Dendritic cell treated with granulocyte-macrophage colony-stimulating factor and Interleukin-4, amounts not matched to agents 40 ng/mL and 50 ng/mL, for 4 days (primary cell): ENCODE measurements at regions not wholly inside any gene's neighbourhood (a gene's known extent, or its start where the extent isn't known, plus 50 kb on each side); places are given as distances from the start of the nearest gene placed in this dataset.

Experiments used
- H3K27ac Mint-ChIP-seq: one replicate; pipeline ENCODE4 v1.8.0; 2022; ENCODE audit warnings: mild to moderate bottlenecking, mixed read lengths
- H3K27me3 Mint-ChIP-seq: one replicate; pipeline ENCODE4 v1.8.0; 2022; ENCODE audit warnings: mild to moderate bottlenecking, mixed read lengths
- H3K36me3 Mint-ChIP-seq: one replicate; pipeline ENCODE4 v1.8.0; 2022; ENCODE audit warnings: low read depth, mixed read lengths
- H3K4me1 Mint-ChIP-seq: one replicate; pipeline ENCODE4 v1.8.0; 2022; ENCODE audit warnings: low read depth, mixed read lengths
- H3K4me3 Mint-ChIP-seq: one replicate; pipeline ENCODE4 v1.8.0; 2022; ENCODE audit warnings: mild to moderate bottlenecking, moderate library complexity, mixed read lengths
- H3K9me3 Mint-ChIP-seq: one replicate; pipeline ENCODE4 v1.8.0; 2022; ENCODE audit warnings: mixed read lengths
- intact Hi-C: fragments of 100-400 bp; cut with micrococcal nuclease; formaldehyde crosslinking; loops from one replicate; pipeline ENCODE4 v1.15.0; 2022

DNA sequence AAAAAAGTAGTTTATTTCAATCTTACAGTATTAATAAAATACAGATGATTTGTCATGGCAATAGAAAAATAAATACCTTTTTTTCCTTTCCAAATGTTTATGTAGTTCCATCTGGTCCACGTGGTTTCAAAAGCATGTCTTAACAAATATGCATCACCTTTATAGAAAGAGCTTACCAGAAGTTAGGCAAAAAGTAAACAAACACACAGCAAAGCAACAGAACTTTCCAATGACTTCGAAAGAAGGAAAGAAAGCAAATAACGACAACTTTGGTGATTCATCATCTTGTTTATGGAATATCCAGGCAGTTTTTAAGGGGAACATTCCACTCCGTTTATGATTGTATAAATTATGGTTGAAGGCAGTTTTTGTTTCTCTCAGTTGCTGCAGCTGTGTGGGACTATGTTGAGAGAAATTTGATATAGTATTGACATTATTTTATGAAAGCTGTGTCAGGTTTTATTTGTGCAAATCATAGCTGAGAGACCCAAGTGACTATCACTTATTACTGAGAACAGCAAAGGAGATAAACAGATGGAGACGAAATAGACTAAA lies 203.1 kb downstream of the CDC14C start:
- no peaks in the 10 kb centered on the region for H3K27me3 Mint-ChIP-seq
- no peak overlapping the region for H3K27ac Mint-ChIP-seq
- no peaks in the 10 kb centered on the region for H3K9me3 Mint-ChIP-seq
- intact Hi-C loops, result no loop called here
- H3K4me1 Mint-ChIP-seq, result no peaks in the 10 kb centered on the region
- no peak overlapping the region for H3K4me3 Mint-ChIP-seq
- no peaks in the 10 kb centered on the region for H3K36me3 Mint-ChIP-seq

DNA sequence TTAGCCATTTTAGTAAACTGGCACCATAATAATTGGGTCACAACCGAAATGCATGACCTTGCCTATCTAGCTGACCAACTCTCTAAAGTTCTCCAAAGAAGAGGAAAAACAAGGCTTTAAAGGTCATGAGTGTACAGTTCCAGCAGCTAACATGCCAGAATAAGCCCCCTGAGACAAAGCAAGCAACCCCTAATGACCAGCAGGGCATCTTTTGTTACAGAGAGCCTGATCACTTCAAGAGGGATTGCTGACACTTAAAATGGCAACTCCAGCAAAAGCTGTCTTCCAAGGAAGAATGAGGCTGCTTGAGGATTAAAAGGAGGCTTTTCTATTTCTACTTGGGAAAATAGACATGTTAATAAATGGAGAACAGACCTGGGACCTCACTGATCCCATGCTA lies 213.6 kb downstream of the CDC14C start:
- Mint-ChIP-seq H3K27ac (no peak overlapping the region), H3K36me3 (no peaks in the 10 kb centered on the region), H3K27me3 (no peaks in the 10 kb centered on the region), H3K4me1 (no peaks in the 10 kb centered on the region), H3K4me3 (no peak overlapping the region), H3K9me3 (no peaks in the 10 kb centered on the region)
- intact Hi-C loops, result no loop called here

DNA sequence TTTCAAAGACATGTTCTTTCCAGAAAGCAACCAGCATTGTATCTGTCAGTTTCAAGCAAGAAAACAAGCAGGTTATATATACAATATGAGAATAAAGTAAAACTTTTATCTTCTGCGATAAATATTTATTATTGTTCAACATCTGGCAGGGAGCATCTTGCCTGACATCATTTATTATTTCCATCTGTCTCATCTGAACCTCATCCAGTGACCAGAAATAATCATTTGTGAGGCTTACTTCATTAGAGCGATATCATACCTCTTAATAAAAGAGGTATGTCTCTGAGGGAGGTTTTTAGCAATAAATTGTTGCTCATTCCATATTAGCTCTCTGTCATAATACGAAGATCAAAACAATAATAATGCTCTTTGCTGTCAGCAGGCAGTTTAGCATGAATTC lies 226.1 kb downstream of the CDC14C start:
- H3K27ac Mint-ChIP-seq, result no peak overlapping the region
- H3K27me3 Mint-ChIP-seq, result no peaks in the 10 kb centered on the region
- no peaks in the 10 kb centered on the region for H3K36me3 Mint-ChIP-seq
- intact Hi-C loops, result no loop called here
- no peak overlapping the region for H3K4me3 Mint-ChIP-seq
- no peaks in the 10 kb centered on the region for H3K4me1 Mint-ChIP-seq
- peaks cover 8% of the 10 kb centered on the region for H3K9me3 Mint-ChIP-seq

DNA sequence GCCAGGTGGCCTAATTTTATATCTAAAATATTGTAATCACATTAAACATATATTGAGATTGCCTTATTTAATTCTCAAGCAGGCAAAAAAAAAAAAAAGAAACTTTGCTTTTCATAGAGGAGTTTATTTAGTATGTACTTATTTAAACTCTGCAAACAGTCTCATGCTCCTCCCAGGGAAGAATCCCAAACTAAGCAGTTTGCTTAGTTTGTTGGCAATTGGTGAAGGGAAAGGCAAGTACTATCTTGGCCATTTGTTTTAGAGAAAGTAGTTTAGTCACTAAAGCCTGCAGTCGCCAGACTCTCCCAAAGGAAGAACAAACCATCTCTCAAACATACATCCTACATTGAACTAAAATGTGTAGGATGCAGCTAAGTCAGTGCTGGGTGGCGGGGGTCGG lies 226.8 kb downstream of the CDC14C start:
- no peaks in the 10 kb centered on the region for H3K36me3 Mint-ChIP-seq
- no peak overlapping the region for H3K27ac Mint-ChIP-seq
- no peaks in the 10 kb centered on the region for H3K4me1 Mint-ChIP-seq
- H3K9me3 Mint-ChIP-seq, result peaks cover 7% of the 10 kb centered on the region
- intact Hi-C loops, result no loop called here
- H3K4me3 Mint-ChIP-seq, result no peak overlapping the region
- H3K27me3 Mint-ChIP-seq, result no peaks in the 10 kb centered on the region

DNA sequence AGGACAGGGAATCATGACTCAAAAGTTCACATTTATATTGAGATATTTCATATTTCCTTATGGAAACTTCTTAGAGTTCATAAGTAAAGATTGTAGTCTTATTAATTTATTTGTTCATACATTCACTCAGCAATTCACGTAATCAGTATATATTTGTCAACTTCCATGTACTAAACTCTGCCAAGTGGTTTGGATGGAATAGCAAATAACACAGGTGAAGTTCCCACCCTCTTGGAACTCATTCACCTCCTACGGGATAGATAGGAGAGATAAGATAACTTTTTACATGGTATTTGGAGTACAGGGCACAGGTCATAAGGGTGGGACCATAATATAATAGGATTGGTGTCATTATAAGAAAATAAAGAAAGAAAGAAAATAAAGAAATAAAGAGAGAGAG lies 234.0 kb downstream of the CDC14C start:
- H3K36me3 Mint-ChIP-seq, result no peaks in the 10 kb centered on the region
- H3K27ac Mint-ChIP-seq, result no peak overlapping the region
- no peaks in the 10 kb centered on the region for H3K4me1 Mint-ChIP-seq
- H3K27me3 Mint-ChIP-seq, result no peaks in the 10 kb centered on the region
- intact Hi-C loops, result no loop called here
- H3K9me3 Mint-ChIP-seq, result peaks cover 8% of the 10 kb centered on the region
- H3K4me3 Mint-ChIP-seq, result no peak overlapping the region

DNA sequence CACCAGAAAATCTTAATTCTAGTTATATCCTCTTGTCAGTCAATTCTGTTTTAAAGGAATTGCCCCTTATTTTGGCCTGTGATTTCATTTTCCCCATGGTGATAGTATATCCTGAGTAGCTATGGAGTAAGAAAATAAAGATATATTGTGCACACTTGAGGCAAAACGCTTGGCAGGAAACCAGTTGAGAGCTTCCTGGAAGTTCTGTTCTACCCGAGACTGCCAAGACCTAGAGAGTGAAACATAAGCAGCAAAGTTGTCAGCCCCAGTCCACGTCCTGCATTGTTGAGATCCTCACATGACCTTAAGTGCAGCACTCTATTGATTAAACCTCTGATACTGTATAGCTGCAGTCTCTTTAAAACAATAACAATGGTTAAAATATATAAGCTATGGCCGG lies 235.2 kb downstream of the CDC14C start:
- Mint-ChIP-seq H3K9me3 (peaks cover 8% of the 10 kb centered on the region), H3K36me3 (no peaks in the 10 kb centered on the region), H3K4me1 (no peaks in the 10 kb centered on the region), H3K4me3 (no peak overlapping the region), H3K27ac (no peak overlapping the region), H3K27me3 (no peaks in the 10 kb centered on the region)
- intact Hi-C loops, result no loop called here

DNA sequence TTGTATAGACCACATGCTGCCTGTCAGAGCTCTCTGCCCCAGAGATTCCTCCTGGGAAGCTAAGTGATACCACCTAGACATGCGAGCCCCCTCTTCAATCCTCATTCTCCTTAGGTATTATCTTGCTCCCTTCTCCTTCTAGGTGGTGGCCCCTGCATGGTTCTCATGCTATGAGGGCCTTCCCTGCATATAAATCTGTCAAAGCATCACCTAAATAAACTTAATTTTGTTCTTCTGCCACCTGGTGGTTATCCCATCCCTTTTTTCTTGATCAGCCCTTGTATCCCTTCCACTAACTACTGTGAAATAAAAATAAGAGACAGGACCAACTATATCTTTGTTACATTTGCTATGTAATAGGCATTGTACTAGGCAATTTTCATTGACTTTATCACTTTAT lies 242.1 kb downstream of the CDC14C start:
- Mint-ChIP-seq H3K4me3 (no peak overlapping the region), H3K36me3 (no peaks in the 10 kb centered on the region), H3K4me1 (no peaks in the 10 kb centered on the region), H3K27ac (no peak overlapping the region), H3K27me3 (no peaks in the 10 kb centered on the region), H3K9me3 (no peaks in the 10 kb centered on the region)
- intact Hi-C loops, result loop anchor here (10.0 kb wide), 2 partner anchors 742 to 862 kb away; no protein-coding TSS in a partner anchor

DNA sequence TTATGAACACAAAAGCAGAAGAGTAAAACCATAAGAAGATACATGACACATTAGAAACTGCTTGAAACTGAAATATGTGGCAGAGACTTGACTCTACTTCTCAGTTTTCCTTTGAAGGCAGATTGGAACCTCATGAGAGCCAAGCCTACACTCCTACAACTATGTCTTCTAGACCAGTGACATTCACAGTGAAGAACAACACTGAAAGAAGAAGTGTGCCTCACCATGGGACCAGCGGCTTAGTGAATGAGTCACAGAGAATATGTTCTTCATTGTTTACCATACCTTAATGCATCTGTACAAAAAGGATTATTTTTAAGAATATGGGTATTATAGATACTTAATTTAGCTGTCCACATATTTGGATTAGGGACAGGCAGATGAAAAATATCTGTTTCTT lies 248.3 kb downstream of the CDC14C start:
- Mint-ChIP-seq H3K9me3 (no peaks in the 10 kb centered on the region), H3K36me3 (no peaks in the 10 kb centered on the region), H3K4me3 (no peak overlapping the region), H3K4me1 (no peaks in the 10 kb centered on the region), H3K27ac (no peak overlapping the region), H3K27me3 (no peaks in the 10 kb centered on the region)
- intact Hi-C loops, result no loop called here

DNA sequence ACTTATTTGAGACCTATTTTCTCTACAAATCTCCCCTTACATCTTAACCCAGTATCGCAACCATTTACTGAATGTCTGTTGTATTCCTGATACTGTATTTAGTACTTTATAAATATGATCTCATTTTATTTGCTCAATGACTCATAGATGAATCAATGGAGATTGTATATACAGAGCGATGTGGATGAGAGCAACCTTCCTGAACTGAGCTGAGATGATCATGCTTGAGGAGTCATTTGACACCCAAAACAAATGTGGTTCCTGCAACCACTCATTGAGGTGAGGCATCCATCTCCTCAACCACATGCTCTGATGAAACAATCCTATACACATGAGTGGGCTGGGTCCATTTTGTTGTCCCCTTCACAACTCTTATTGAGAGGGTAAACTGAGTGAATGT lies 250.0 kb downstream of the CDC14C start:
- Mint-ChIP-seq H3K9me3 (no peaks in the 10 kb centered on the region), H3K36me3 (no peaks in the 10 kb centered on the region), H3K27ac (no peak overlapping the region), H3K4me3 (no peak overlapping the region), H3K27me3 (no peaks in the 10 kb centered on the region), H3K4me1 (no peaks in the 10 kb centered on the region)
- intact Hi-C loops, result no loop called here

DNA sequence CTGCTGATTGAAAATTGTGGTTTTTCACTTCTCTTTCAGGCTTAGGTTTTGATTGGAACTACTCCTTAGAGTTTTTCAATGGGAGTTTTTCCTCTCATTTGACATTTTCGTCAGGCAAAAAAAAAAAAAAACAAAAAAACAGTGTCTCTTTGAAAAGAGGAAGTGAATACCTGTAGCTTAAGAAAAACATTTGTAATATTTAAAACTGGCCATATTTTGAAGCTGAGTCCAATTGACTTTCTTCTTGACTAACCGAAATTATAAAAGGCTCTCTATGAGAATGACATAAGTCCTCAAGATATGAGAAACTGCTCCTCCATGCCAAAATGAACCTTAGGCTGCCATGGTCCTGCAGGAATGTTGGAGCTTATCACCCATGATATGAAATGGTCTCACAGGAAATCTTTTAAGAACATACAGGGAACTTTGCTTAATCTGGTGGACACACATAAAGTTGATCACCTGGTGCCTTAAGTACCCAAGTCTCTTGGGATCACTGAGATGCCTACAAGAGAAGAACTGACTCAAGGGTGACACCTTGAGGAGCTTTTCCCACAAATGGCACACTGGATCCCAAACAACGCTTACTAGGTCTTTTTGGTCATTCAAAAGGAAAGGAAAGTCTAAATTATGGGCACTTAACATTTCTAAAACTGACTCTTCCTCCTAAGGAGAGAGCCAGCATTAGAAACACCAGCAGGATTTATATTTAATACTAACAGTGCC lies 263.4 kb downstream of the CDC14C start:
- intact Hi-C loops, result no loop called here
- Mint-ChIP-seq H3K4me1 (no peaks in the 10 kb centered on the region), H3K4me3 (no peak overlapping the region), H3K27me3 (no peaks in the 10 kb centered on the region), H3K27ac (no peak overlapping the region), H3K9me3 (no peaks in the 10 kb centered on the region), H3K36me3 (no peaks in the 10 kb centered on the region)

DNA sequence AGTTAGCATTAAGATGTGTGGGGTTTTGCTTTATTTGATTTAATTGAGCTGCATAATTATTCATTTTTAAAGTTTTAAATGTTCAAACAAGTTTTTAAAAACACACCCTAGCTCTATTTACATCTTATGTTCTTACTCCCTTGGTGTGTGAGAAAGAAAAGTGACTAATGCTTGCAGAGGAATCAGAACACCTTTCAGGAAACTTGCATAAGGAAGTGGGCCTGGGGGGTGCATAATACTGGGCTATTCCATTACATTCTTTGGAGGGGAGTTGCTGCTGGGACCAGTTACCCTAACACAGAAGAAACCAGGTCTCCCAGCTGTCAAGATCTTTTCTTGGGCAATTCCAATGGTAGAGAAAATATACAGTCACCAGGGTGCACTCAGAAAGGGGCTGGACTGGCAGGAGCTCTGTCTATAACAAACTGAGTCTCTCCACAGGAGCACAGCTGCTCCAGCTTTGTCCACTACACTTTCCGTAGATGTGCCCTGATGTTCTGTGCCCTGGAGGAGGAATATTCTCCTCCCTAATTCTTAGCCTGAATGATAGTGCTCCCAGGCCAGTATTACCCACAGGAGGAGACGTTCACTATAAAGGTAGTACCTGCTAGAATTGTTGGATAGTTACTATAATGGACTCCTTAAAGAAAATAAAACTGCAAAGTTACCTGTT lies 304.2 kb downstream of the CDC14C start:
- Mint-ChIP-seq H3K9me3 (no peaks in the 10 kb centered on the region), H3K4me1 (no peaks in the 10 kb centered on the region), H3K27me3 (no peaks in the 10 kb centered on the region), H3K27ac (no peak overlapping the region), H3K4me3 (no peak overlapping the region), H3K36me3 (no peaks in the 10 kb centered on the region)
- intact Hi-C loops, result no loop called here

DNA sequence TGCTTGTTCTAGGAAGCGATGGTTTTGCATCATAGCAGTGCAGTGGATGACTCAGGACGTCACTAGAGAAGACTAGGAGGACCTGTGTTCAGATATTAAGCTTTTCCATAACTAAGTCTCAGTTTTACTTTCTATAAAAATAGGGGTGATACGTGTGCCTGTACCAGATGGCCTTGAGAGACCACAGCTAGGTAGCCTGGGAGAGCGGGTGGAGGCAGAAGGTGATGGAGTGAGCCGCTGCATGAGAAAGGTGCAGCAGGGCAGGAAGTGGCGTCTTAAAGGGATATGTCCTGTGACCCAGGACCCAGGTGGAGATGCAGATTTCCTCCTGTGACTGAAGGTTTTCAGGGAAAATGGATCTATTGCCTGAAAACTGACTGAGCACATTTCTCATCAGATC lies 304.9 kb downstream of the CDC14C start:
- H3K27ac Mint-ChIP-seq, result no peak overlapping the region
- H3K36me3 Mint-ChIP-seq, result no peaks in the 10 kb centered on the region
- H3K9me3 Mint-ChIP-seq, result no peaks in the 10 kb centered on the region
- intact Hi-C loops, result no loop called here
- H3K4me3 Mint-ChIP-seq, result no peak overlapping the region
- H3K27me3 Mint-ChIP-seq, result no peaks in the 10 kb centered on the region
- no peaks in the 10 kb centered on the region for H3K4me1 Mint-ChIP-seq

DNA sequence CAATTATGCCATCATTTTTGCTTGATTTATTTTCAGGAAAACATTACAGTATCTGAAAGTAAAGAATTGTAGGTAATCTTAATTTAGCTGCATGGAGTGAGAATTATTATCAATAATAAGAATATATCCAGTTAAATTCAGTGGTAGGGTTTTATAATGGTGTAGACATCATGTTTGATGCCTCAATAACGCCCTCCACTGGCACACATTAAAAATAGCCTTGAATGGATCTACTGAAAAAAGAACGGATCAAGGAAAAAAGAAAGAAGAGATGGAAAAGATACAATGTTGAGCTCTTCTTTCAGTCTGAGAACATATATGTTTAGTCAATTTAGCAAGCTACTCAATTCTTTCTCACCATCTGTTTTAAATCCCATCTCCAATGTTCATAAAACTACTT lies 319.2 kb downstream of the CDC14C start:
- intact Hi-C loops, result no loop called here

DNA sequence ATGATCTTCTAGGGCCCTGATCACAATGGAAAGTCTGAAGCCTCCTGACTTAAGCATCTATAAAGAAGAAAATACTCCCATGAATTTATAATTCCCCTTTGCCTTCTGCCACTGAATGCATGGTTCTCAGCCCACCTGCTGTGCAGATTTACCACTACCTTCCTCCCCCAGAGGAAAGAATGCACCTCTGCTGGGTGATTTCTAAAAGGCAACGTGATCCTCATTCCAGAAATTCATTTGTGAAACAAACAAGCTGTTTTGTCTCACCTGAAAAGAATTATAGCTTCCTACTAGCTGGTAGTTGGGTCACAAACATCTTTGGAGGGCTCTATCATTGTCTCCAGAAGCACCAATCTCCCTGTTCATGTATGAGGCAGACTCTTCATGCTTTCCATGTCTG lies 320.2 kb downstream of the CDC14C start:
- no peaks in the 10 kb centered on the region for H3K4me1 Mint-ChIP-seq
- no peak overlapping the region for H3K4me3 Mint-ChIP-seq
- intact Hi-C loops, result no loop called here
- peaks cover 3% of the 10 kb centered on the region for H3K9me3 Mint-ChIP-seq
- no peak overlapping the region for H3K27ac Mint-ChIP-seq
- H3K36me3 Mint-ChIP-seq, result no peaks in the 10 kb centered on the region
- H3K27me3 Mint-ChIP-seq, result no peaks in the 10 kb centered on the region

More for the DNA sequence above, 319.2 kb downstream of the CDC14C start:
- Mint-ChIP-seq H3K27ac (no peak overlapping the region), H3K9me3 (peaks cover 14% of the 10 kb centered on the region), H3K36me3 (no peaks in the 10 kb centered on the region), H3K4me1 (no peaks in the 10 kb centered on the region), H3K27me3 (no peaks in the 10 kb centered on the region), H3K4me3 (no peak overlapping the region)
